RWPE2 (cell line): ENCODE measurements at regions not wholly inside any gene's neighbourhood (a gene's known extent, or its start where the extent isn't known, plus 50 kb on each side); places are given as distances from the start of the nearest gene placed in this dataset.

Source experiments
- ATAC-seq: fragments of 200-7000 bp; cut with Tn5 transposase; 3 replicates; pipeline ENCODE4 v1.9.1; 2021; ENCODE audit warnings: low read depth
- DNase-seq: peaks from one replicate; pipeline ENCODE4 v3.0.0-alpha.2; 2020; ENCODE audit warnings: low spot score
- H3K27ac ChIP-seq: fragments of 450-650 bp; 2 replicates; pipeline ENCODE4 v1.5.1; 2017; ENCODE audit warnings: mild to moderate bottlenecking; ENCODE audit not compliant: poor library complexity, severe bottlenecking
- H3K27me3 ChIP-seq: fragments of 250-450 bp; sonication (Bioruptor Pico); 2 replicates; pipeline ENCODE4 v1.5.1; 2021; ENCODE audit warnings: mild to moderate bottlenecking, moderate library complexity; ENCODE audit not compliant: insufficient read depth, poor library complexity, severe bottlenecking
- H3K36me3 ChIP-seq: fragments of 250-450 bp; sonication (Bioruptor Pico); 2 replicates; pipeline ENCODE4 v1.5.1; 2020; ENCODE audit warnings: low read depth, mild to moderate bottlenecking, moderate library complexity
- H3K4me1 ChIP-seq: fragments of 250-450 bp; sonication (Bioruptor Pico); 2 replicates; pipeline ENCODE4 v1.5.1; 2021; ENCODE audit warnings: mild to moderate bottlenecking, moderate library complexity; ENCODE audit not compliant: insufficient read depth, poor library complexity, severe bottlenecking
- H3K4me3 ChIP-seq: fragments of 250-450 bp; sonication (Bioruptor Pico); 2 replicates; pipeline ENCODE4 v1.5.1; 2021; ENCODE audit warnings: mild to moderate bottlenecking, moderate library complexity; ENCODE audit not compliant: severe bottlenecking
- H3K9me3 ChIP-seq: fragments of 250-450 bp; sonication (Bioruptor Pico); 2 replicates; pipeline ENCODE4 v1.5.1; 2021; ENCODE audit warnings: mild to moderate bottlenecking, moderate library complexity; ENCODE audit not compliant: severe bottlenecking
- TF ChIP-seq, protein P1 (sequence below): fragments of 450-650 bp; IDR thresholded peaks from one replicate; pipeline ENCODE4 v1.5.1; 2017; ENCODE audit warnings: mild to moderate bottlenecking, moderate library complexity; ENCODE audit not compliant: poor library complexity, severe bottlenecking

GRCh38 chr4:123522646-123523045 is 126.1 kb downstream of the SPRY1 start:
- ATAC-seq = no peak
- Histone ChIP-seq H3K27me3 (no peaks in the 10 kb centered on the region), H3K4me1 (no peaks in the 10 kb centered on the region), H3K27ac (no peak overlapping the region), H3K9me3 (no peaks in the 10 kb centered on the region), H3K36me3 (no peaks in the 10 kb centered on the region), H3K4me3 (no peak overlapping the region)
- TF ChIP-seq, protein P1, sequence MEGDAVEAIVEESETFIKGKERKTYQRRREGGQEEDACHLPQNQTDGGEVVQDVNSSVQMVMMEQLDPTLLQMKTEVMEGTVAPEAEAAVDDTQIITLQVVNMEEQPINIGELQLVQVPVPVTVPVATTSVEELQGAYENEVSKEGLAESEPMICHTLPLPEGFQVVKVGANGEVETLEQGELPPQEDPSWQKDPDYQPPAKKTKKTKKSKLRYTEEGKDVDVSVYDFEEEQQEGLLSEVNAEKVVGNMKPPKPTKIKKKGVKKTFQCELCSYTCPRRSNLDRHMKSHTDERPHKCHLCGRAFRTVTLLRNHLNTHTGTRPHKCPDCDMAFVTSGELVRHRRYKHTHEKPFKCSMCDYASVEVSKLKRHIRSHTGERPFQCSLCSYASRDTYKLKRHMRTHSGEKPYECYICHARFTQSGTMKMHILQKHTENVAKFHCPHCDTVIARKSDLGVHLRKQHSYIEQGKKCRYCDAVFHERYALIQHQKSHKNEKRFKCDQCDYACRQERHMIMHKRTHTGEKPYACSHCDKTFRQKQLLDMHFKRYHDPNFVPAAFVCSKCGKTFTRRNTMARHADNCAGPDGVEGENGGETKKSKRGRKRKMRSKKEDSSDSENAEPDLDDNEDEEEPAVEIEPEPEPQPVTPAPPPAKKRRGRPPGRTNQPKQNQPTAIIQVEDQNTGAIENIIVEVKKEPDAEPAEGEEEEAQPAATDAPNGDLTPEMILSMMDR = no peak
- no peak for DNase-seq

DNA sequence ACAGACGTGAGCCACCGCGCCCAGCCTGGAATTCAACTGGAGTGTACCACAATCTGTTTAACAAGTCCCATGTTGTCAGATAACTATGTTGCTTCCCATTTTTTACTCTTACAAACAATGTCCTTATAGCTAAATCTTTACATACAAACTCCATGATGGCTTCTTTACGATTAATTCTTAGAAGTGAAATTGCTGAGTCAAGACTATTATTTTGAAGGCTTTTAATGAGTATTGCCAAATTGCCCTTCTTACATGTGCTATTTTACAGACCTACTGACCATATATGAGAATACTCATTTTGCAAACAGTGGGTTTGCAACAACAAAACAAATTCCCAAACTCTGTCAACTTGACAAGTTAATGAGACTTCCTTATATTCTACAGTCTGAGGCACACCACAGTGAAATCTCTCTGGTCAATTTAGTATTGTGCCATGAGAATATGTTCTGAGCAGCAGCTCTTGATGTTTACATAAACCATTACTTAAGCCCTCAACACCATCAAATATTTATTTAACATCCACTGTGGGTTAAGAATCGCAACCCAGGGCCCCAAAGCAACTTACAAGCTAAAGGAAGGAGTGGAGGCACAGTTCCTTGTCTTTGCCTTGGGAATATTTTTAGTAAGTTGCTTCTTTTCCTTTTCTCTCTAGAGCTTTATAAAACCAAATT is 128.5 kb downstream of the SPRY1 start:
- H3K27ac ChIP-seq = no peak overlapping the region
- no peaks in the 10 kb centered on the region for H3K36me3 ChIP-seq
- TF ChIP-seq, protein P1 = no peak
- H3K4me3 ChIP-seq = no peak overlapping the region
- H3K9me3 ChIP-seq = no peaks in the 10 kb centered on the region
- no peaks in the 10 kb centered on the region for H3K27me3 ChIP-seq
- H3K4me1 ChIP-seq = peaks cover 13% of the 10 kb centered on the region
- no peak for ATAC-seq
- no peak for DNase-seq

DNA sequence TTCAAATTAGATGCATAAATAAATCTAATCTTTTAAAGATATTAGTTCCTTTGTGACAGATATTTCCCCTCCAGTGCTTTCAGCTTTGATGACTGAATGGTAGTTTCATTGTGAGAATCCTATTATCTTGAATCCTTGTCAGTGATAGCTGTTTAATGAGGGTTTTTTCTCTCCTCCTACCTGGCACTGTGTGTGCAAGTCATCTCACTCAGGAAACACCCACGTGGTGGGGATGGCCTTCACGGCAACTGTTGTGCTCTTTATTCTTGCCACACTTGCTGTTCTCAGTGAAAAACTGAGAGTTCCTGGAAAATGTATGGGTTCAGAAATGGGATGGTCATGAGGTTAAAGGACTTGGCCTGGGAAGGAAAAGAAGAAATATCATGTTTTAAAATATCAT is 129.9 kb downstream of the SPRY1 start:
- ATAC-seq = no peak
- TF ChIP-seq, protein P1 = no peak
- DNase-seq = no peak

GRCh38 chr4:123528501-123529277 is 132.1 kb downstream of the SPRY1 start:
- ATAC-seq = peak; percentile 62
- TF ChIP-seq, protein P1 = no peak

More for the DNA sequence above, 129.9 kb downstream of the SPRY1 start:
- H3K27me3 ChIP-seq = no peaks in the 10 kb centered on the region
- no peak overlapping the region for H3K27ac ChIP-seq
- H3K4me3 ChIP-seq = no peak overlapping the region
- H3K4me1 ChIP-seq = peaks cover 13% of the 10 kb centered on the region
- H3K36me3 ChIP-seq = no peaks in the 10 kb centered on the region
- H3K9me3 ChIP-seq = no peaks in the 10 kb centered on the region

GRCh38 chr4:123529278-123529568 is 132.6 kb downstream of the SPRY1 start:
- ATAC-seq (no peak), DNase-seq (no peak)
- Histone ChIP-seq H3K27ac (no peak overlapping the region), H3K4me3 (no peak overlapping the region), H3K27me3 (no peaks in the 10 kb centered on the region), H3K4me1 (peaks cover 13% of the 10 kb centered on the region), H3K9me3 (no peaks in the 10 kb centered on the region), H3K36me3 (no peaks in the 10 kb centered on the region)
- TF ChIP-seq, protein P1 = no peak

More at GRCh38 chr4:123528501-123529277, 132.1 kb downstream of the SPRY1 start:
- Histone ChIP-seq H3K4me3 (no peak overlapping the region), H3K4me1 (peaks cover 13% of the 10 kb centered on the region), H3K27ac (no peak overlapping the region), H3K9me3 (no peaks in the 10 kb centered on the region), H3K27me3 (no peaks in the 10 kb centered on the region), H3K36me3 (no peaks in the 10 kb centered on the region)
- no peak for DNase-seq
